HUDEP-2 (cell line): ENCODE measurements at regions not wholly inside any gene's neighbourhood (a gene's known extent, or its start where the extent isn't known, plus 50 kb on each side); places are given as distances from the start of the nearest gene placed in this dataset.
"Not testable (repeated sequence)": the region's sequence is repeated elsewhere in the genome, so short reads cannot be mapped to it uniquely, and the experiment has no call there.

Source experiments
- DNase-seq, 76 experiments: peaks; one replicate each; lab custom pipeline; 2025; ENCODE audit not compliant: unreplicated experiment in 76 of 76; lab: John Stamatoyannopoulos, UW

DNA sequence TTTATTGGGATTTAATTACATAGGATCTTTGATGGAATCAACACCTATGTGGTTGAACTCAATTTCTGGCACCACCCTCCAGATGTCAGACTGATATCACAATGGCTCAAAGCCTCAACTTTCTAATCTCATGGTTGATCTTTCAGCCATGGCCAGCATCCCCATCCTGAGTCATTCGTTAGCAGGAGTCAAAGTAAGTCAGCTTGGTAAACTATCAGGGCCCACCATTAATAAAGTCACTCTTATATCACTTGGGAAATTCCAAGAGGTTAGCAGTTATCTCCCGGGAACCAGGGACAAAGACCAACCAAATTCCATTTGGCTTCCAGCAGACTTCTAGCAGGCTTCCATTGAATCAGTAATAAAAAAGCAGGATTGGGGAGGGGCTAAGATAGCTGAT lies 50.7 kb upstream of the TNFSF4 start:
- DNase-seq = no peak

DNA sequence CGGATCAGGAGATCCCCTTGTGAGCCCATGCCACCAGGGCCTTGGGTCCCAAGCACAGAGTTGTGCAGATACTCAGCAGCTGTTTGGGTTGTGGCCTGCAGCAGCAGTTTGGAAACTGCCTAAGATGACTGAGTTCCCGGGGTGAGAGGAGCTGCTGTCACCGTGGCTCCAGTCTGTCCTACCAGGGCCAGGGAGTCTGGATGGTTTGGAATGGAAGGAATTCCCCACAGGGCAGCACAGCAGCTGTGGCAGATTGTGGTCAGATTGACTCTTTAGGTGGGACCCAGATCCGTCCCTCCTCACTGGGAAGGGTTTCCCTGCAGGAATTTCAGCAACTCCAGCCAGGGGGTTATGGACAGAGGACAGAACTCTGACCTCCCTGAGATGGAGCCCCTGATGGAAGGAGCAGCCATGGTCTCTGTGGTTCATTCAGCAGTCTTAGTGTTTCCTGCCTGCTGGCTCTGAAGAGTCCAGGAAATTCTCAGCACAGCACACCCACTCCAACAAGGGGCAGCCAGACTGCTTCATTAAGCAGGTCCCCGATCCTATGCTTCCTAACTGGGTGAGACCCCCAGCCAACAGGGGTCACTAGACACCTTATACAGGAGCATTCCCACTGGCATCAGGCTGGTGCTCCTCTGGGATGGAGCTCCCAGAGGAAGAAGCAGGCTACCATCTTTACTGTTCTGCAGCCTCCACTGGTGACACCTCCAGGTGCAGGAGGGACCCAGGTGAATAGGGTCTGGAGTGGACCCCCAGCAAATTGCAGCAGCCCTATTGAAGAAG lies 51.5 kb upstream of the TNFSF4 start:
- no peak for DNase-seq

DNA sequence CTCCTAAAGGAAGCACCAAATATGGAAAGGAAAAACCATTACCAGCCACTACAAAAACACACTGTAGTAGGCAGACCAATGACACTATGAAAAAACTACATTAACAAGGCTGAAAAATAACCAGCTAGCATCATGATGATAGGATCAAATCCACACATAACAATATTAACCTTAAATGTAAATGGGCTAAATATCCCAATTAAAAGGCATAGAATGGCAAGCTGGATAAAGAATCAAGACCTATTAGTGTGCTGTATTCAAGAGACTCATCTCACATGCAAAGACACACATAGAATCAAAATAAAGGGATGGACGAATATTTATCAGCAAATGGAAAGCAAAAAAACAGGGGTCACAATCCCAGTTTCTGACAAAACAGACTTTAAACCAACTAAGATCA lies 53.2 kb upstream of the TNFSF4 start:
- DNase-seq = not testable (repeated sequence)

DNA sequence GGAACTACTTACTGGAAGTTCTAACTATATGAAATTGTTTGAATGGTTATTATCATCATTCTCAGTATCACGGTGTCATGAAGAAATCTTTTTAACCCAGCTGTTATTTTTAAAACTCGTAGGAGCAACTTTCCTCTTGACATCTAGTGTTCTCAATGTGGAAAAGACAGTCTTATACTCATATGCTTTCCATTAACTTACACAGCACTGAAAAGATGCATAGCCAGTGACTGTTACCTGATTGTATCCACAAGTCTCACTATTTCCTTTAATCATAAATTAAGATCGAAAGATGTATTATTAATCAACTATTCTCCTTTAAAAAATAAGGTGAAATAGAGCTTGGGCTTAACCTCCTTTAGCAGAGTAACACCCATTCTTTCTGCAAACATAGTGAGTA lies 59.7 kb upstream of the TNFSF4 start:
- DNase-seq = no peak

DNA sequence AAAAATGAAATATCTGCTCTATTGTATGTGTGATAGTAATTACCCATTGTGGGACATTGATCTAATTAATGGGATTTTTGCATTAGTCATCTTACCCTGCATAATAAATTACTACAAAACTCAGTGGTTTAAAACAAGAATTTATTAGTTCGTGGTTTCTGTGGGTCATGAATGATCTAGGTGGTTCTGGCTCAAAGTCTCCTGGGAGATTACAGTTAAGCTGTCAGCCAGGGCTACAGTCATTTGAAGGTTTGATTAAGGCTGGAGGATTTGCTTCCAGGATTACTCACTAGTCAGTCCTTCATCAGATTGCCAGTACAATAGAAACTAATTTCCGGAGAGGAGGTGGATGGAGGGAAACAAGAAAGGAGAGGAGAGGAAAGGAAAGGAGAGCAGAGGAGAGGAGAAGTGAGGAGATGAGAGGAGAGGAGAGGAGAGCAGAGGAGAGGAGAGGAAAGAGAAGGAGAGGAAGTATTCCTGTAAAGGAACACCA lies 60.4 kb upstream of the TNFSF4 start:
- no peak for DNase-seq

DNA sequence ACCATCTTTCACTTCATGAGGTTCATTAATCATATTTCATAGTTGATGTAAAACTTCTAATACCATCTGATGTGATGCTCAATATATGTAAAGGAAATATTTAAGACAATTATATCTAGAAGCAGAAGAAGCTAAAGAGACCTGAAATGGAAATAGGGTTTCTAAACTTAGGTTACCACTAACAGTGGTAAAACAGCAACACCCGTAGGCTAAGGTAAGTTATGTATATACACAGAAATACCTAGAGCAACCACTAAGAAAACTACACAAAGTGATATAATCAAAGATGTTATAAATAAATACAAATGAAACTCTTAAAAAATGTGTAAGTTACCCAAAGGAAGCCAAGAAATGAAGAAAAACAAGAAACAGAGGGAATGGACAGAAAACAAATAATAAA lies 61.1 kb upstream of the TNFSF4 start:
- no peak for DNase-seq

DNA sequence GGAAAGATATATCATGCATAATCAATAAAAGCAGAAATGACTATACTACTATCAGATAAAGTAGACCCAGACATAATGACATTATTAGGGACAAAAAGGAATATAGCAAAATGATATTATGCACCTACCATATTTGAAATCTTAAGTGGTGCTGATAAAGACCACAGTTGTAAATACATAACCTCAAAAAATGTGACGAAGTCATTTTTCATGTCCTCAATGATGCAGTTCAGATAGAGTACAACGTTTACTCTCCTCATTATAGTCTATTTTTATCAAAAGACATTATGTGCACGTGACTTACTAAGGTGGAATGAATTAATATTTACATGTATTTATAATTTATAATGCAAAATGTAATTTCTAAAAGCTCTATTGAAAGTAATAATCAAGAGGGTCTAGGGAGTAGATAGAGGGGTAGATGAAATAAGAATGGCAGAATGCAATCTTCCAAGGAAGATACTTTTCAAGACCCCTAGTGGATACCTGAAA lies 61.7 kb upstream of the TNFSF4 start:
- no peak for DNase-seq

DNA sequence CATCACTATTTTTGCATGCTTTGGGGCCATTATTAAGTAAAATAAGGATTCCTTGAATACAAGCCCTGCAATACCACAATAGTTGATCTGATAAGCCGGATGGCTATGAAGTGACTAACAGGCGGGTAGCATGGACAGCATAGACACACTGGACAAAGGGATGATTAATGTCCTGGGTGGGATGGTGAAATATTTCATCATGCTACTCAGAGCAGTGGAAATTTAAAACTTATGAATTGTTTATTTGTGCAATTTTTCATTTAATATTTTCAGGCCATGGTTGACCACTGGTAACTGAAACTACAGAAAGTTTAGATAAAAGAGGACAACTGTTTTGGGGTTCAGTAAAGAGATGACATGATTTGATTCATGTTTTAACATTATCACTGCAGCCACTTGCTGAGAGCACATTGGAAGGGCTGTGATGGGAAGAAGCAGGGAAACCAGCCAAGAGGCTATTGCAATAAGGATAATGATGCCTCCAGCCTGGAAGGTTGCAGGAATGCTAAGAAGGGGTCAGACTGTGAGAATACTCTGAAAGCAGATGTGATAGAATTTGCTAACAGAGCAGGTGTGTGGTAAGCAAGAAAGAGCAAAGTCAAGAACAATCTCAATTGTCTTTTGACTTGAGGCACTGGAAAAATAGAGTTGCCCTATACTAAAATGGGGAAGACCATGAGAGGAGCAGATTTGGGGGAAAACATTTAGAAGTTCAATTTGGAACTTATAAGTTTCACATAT lies 62.5 kb upstream of the TNFSF4 start:
- no peak for DNase-seq

DNA sequence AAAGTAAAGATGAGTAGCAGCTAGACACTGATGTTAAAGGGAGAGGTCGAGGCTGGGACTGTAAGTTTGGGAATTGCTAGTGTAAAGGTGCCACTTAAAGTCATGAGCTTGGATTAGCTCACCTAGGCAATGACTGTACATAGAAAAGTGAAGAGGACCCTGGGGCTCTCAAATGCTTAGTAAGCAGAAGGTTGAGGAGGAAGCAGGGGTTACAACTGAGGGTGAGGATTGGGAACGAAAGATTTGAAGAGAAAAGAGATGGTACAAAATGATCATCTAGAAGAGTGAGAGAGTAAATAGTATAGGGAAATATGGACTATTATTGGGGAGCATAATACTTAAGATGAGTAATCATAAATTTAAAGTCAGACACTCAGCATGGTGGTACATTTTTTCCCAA lies 63.1 kb upstream of the TNFSF4 start:
- no peak for DNase-seq

DNA sequence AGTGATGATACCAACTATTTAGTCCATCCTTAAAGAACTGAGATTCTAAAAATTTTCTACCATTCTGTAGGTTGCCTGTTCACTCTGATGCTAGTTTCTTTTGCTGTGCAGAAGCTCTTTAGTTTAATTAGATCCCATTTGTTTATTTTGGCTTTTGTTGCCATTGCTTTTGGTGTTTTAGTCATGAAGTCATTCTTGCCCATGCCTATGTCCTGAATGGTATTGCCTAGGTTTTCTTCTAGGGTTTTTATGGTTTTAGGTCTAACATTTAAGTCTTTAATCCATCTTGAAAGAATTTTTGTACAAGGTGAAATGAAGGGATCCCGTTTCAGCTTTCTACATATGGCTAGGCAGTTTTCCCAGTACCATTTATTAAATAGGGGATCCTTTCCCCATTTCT lies 63.9 kb upstream of the TNFSF4 start:
- not testable (repeated sequence) for DNase-seq

DNA sequence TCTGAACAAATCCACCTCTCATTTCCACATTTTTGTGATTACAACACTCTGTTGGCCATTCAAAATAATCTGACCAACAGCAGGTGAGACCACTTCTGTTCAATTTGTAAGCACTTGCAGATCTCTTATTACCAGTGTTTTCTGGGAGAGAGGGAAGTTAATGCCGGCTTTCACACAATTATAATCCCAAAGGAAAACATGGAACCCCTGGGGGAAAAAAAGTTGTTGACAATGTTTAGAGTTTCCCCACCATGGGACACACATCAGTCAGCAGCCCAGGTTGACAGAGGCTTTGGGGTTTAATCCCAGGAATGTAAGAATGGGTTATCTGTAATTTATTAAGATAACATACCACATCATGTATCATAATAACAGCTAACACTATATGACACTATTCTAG lies 68.4 kb upstream of the TNFSF4 start:
- DNase-seq = no peak

DNA sequence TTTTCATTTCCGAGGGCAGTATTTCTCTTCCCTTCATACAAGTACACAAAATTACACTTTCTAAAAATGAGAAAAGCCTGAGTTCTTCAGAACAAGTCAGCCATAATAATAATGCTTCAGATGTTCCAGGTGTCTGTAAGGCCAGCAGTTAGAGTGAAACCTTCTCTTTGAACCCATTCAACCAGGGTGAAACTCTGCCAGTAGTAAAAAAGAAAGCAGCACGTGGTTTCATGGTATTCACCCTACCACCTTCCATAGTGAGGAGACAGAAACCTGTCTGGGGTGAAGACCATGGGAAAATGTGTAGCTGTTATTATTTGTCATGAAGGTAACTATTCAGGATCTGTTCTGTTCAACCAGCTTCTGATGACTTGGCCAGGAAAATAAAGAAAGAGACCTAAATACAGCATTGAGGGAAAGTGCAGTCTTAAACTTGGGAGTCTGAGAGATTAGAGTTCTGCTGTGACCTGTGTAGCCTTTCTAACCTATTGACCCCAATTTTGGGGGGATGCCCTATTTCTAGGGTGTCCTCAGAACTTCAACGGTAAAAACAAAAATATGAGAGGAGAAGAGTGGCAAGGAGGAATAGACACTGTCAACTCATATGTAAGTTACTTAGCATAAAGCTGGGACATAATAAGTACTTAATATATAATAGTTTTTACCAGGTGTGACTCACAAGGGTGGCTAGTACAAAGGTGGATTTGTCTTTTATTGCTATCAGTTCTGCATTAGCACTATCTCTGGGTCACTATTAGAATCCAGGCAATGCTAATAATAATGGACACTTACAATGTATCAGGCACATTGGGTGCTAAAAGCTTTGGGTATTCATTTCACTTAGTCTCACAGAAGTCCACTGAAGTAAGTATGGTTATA lies 70.0 kb upstream of the TNFSF4 start:
- DNase-seq = no peak

DNA sequence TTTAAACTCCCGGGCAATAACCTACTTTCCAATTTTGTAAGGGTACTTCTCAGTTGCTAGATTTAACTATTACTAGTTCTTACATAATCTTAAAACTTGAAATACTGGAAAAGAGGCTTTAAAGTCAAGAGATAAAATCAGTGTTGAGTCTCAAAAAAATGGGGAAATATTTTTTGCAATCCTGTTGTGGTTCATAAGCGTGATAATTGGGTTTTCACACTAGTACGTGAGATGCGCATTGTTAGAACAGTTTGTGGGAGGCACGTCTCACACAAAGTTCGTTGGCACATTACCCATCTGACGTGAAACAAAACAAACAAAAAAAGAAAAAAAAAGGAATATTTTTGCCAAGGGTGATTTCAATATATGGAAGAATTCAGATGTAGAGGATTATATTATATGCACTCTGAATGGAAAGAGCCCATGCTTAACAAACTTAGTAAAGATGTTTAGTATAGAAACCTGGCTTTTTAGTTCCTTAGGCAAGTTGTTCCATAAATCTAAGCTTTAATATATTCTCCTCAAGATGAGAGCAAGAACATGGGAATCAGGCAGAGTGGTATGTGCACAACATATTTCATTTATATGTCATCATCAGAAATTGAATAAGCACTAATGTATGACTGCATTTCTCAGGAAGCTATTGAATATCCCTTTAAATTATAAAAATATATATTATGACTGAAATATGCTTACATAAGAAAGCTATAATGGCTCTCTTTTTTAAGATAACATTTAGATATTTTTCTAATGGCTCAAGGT lies 73.9 kb upstream of the TNFSF4 start:
- DNase-seq = no peak

DNA sequence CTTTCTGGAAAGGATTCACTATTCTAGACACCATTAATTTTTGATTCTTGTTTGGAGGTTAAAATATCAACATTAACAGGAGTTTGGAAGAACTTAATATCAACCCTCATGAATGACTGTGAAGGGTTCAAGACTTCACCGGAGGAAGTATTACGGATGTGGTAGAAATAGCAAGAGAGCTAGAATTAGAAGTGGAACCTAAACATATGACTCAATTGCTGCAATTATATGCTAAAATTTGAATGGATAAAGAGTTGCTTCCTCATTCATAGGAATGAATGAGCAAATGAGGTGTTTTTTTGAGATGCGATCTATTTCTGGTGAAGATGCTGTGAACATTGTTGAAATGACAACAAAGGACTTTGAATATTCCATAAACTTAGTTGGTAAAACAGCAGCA lies 77.9 kb upstream of the TNFSF4 start:
- no peak for DNase-seq

DNA sequence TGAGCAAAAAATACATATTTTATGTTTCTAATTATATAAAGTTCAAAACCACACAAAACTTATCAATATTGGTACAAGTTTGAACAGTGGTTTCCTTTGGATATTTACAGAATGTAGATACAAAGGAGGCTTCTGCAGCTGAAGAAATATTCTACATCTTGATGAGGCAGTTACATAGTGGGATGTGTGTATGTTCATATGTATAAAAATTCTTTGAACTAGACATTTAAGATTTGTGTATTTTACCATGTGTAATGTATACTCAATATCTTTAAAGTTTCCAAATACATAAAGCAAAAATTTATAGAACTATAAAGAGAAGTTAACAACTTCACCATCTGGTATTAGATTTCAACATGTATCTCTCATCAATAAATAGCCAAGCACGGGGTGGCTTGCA lies 80.7 kb upstream of the TNFSF4 start:
- DNase-seq = no peak

DNA sequence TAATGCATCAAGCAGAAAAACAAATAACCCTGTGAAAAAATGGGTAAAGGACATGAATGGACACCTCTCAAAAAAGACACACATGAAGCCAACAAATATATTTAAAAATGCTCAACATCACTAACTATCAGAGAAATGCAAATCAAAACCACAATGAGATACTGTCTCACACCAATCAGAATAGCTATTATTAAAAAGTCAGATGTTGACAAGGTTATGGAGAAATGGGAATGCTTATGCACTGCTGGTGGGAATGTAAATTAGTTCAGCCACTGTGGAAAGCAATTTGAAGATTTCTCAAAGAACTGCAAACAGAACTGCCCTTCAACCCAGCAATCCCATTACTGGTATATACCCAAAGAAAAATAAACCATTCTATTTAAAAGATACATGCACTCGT lies 86.6 kb upstream of the TNFSF4 start:
- DNase-seq = no peak

DNA sequence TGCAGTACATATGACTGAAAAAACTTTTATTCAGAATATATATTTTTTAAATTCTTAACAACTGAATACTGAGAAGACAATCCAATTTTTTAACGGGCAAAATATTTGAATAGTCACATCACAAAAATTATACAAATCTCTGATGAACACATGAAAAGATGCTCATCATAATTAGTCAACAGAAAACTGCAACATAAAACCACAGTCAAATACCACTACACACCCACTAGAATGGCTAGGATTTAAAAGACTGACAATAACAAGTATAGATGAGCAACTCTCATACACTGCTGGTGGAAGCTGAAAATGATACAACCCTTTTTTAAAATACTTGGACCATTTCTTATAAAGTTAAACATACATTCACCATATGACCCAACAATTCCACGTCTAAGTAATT lies 87.7 kb upstream of the TNFSF4 start:
- DNase-seq = no peak

DNA sequence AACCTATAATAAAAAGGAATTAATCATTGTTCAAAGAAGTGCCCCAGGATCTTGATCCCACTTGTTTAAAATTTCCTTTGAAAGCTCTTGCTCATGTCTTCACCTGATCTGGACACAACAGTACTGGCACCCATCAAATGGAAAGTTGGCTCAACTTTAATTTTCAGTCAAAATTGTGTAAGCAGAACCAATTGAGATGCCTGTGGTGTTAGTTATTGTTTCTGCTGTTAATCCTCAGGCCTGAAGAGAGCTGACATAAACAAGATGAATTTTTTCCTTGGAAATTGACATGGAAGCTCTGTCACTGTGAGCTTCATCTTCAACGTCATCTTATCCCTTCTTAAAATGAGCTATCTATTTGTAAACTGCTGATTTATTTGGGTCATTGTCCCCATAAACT lies 88.3 kb upstream of the TNFSF4 start:
- DNase-seq = no peak

DNA sequence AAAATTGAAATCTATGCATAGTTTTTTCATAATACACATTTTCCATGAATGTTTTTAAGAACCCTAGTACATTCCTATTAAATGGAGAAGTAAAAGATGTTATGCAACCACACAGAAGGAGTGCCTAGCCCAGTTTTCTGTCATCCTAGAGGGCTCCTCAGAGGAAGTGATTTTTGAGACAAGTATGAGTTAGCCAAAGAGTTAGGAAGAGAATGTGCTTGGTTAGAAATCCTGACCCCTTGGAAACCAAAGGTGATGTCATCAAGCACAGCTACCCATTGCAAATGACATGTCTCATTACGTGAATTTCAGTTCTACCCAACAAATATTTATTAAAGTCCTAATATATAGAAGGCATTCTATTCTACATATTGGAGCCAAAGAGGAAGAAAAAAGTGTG lies 88.9 kb upstream of the TNFSF4 start:
- DNase-seq = no peak

DNA sequence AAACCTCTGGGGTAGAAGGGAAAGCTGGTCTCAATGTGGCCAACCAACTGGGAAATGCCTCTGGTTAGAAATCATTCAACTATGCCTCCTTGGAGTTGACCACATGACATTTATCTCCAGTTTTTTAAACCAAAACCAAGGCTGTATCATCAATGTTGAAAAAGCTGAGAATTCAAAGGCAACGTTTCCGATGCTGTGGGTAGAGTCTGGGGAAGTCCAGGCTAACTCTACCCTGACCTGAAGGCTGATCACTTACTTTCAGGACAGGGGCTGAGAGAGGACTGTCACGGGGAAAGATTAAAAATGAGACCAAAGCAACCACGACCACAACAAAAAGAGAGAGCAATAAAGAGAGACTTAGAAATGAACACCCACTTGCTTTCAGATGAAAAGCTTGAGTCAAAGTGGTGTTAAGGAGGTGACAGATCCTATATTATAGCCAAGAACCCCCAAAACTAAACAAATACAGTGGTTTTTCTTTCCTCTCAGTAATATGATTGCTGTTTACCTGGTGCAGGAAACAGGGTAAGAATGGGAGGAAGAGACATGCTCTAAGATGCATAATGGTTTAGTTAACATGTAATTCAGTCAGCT lies 90.8 kb upstream of the TNFSF4 start:
- no peak for DNase-seq
